ENCODE measurements at regions not wholly inside any gene's neighbourhood (a gene's known extent, or its start where the extent isn't known, plus 50 kb on each side); places are given as distances from the start of the nearest gene placed in this dataset.

DNA sequence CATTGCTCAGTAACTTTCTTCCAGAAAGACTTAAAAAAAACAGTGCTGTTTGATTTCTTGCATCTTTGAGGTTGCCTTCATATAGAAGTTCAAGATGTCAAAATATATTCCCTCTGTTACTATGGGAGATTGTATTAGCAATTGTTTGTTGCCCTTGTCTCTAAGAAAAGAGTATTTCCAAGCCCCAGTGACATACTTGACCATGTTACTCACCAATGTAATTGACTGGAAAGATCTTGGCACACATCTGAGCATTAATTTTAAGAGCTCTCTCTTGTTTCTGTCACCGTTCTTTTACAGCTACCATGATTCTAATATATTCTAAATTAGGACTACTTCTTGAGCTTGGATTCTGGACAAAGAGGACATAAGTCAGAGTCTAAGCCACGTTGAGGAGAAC lies 902.7 kb upstream of the EPHA5 start:
- TF ChIP-seq POLR2A (IDR thresholded peaks at IDR 0.05) (no peak), POLR2AphosphoS5 (IDR thresholded peaks at IDR 0.05) (peak in 1 of 4 donors; percentile 10)
- Histone ChIP-seq H3K9me3 (no peaks in the 10 kb centered on the region), H3K36me3 (no peaks in the 10 kb centered on the region), H3K27ac (no peak overlapping the region), H3K4me3 (no peak overlapping the region), H3K4me1 (peaks cover 0 to 22% (median 13%) of the 10 kb centered on the region in 4 donors), H3K27me3 (no peaks in the 10 kb centered on the region)
- intact Hi-C loops (cut with DNase I): no loop called here
- no peak for DNase-seq
- 53 to 56% methylated on average over 2 of the region's 2 CpGs for WGBS, 2 donors

DNA sequence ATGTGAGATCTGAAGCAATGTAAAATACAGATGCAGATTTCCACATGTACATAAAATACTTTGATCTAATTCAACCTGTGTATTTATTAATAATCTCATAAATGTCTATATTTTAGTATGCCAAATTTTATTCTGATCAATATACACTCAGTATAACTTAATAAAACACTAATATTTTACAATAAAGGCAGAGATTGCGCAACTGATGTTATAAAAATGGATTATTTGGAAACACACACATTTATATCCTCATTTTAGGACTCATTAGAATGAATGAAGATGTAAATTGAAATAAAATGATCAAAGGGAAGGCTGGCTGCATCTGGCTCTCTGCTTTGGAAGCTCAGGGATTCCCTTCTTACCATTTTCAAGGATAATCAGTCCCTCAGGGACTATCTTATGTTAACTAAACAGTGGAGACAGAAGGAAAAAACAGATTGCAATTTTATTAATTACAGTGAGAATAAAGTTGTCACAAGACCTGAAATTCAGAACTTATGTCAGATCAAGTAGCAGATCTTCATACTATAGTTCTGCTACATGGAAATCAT lies 900.9 kb upstream of the EPHA5 start:
- WGBS, 2 donors: 68 to 74% methylated on average over 1 of the region's 1 CpG
- no peaks in the 10 kb centered on the region for H3K27me3 ChIP-seq
- DNase-seq: no peak
- H3K36me3 ChIP-seq: no peaks in the 10 kb centered on the region
- TF ChIP-seq CTCF (IDR thresholded peaks at IDR 0.05) (no peak), POLR2A (IDR thresholded peaks at IDR 0.05) (no peak), EP300 (IDR thresholded peaks at IDR 0.05) (no peak), POLR2AphosphoS5 (IDR thresholded peaks at IDR 0.05) (no peak)
- H3K9me3 ChIP-seq: no peaks in the 10 kb centered on the region
- no peak overlapping the region for H3K27ac ChIP-seq
- no peak overlapping the region for H3K4me3 ChIP-seq
- H3K4me1 ChIP-seq: peaks cover 0 to 22% (median 16%) of the 10 kb centered on the region in 4 donors
- intact Hi-C loops (cut with DNase I): no loop called here

DNA sequence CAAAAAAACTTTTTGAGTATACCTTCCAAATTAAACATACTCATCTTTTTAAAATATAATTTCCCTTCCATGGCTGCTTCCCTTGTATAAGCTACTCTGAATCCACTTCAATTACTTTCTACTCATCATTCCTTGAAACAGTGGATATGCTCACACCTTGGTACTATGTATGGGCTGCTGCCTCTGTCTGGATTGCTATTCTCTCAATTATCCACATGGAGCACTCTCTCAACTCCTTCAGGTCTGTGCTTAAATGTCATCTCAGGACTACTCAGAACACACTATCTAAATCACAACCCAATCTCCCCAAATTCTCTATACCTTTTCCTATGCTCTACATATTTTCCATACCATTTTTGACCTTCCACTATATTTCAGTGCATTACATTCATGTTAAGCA lies 898.9 kb upstream of the EPHA5 start:
- TF ChIP-seq CTCF (IDR thresholded peaks at IDR 0.05) (no peak), POLR2A (IDR thresholded peaks at IDR 0.05) (no peak), POLR2AphosphoS5 (IDR thresholded peaks at IDR 0.05) (no peak), EP300 (IDR thresholded peaks at IDR 0.05) (no peak)

GRCh38 chr4:66568431-66568830 lies 898.1 kb upstream of the EPHA5 start:
- 77 to 79% methylated on average over 3 of the region's 3 CpGs for WGBS, 2 donors
- DNase-seq: no peak
- intact Hi-C loops (cut with DNase I): no loop called here

More for the DNA sequence above, 898.9 kb upstream of the EPHA5 start:
- Histone ChIP-seq H3K4me3 (no peak overlapping the region), H3K27ac (no peak overlapping the region), H3K36me3 (no peaks in the 10 kb centered on the region), H3K27me3 (no peaks in the 10 kb centered on the region), H3K9me3 (no peaks in the 10 kb centered on the region), H3K4me1 (peaks cover 0 to 18% (median 17%) of the 10 kb centered on the region in 4 donors)
- intact Hi-C loops (cut with DNase I): no loop called here
- DNase-seq: no peak

DNA sequence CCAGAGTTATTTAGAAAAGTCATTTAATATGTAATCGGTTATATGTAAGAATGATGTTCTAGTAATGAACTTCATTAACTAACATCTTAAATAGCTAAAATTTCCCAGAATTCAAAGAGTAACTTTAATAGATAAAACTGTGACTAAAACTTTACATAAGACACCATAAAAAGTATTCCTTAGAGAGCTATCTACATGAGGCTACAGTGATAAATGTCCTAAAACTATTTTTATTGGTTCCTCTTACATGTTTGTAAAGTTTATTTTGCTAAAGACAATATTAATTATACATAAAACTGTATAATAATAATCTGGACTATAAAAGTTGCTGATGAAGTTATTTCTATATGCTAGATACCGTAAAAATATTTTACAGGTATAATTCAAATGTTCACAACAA lies 897.7 kb upstream of the EPHA5 start:
- Histone ChIP-seq H3K36me3 (no peaks in the 10 kb centered on the region), H3K27me3 (no peaks in the 10 kb centered on the region), H3K9me3 (no peaks in the 10 kb centered on the region), H3K27ac (no peak overlapping the region), H3K4me3 (no peak overlapping the region), H3K4me1 (peaks cover 0 to 14% (median 10%) of the 10 kb centered on the region in 4 donors)
- DNase-seq: no peak
- TF ChIP-seq POLR2A (IDR thresholded peaks at IDR 0.05) (no peak), EP300 (IDR thresholded peaks at IDR 0.05) (no peak), POLR2AphosphoS5 (IDR thresholded peaks at IDR 0.05) (no peak), CTCF (IDR thresholded peaks at IDR 0.05) (no peak)
- intact Hi-C loops (cut with DNase I): no loop called here
- 82 to 91% methylated on average over 2 of the region's 2 CpGs for WGBS, 2 donors

More at GRCh38 chr4:66568431-66568830, 898.1 kb upstream of the EPHA5 start:
- H3K4me3 ChIP-seq: no peak overlapping the region
- H3K27ac ChIP-seq: no peak overlapping the region
- no peaks in the 10 kb centered on the region for H3K27me3 ChIP-seq
- TF ChIP-seq EP300 (IDR thresholded peaks at IDR 0.05): no peak
- TF ChIP-seq POLR2AphosphoS5 (IDR thresholded peaks at IDR 0.05): no peak
- TF ChIP-seq CTCF (IDR thresholded peaks at IDR 0.05): no peak
- no peak for TF ChIP-seq POLR2A (IDR thresholded peaks at IDR 0.05)
- no peaks in the 10 kb centered on the region for H3K36me3 ChIP-seq
- no peaks in the 10 kb centered on the region for H3K9me3 ChIP-seq
- peaks cover 0 to 19% (median 14%) of the 10 kb centered on the region in 4 donors for H3K4me1 ChIP-seq
